K562 (cell line): ENCODE measurements at regions not wholly inside any gene's neighbourhood (a gene's known extent, or its start where the extent isn't known, plus 50 kb on each side); places are given as distances from the start of the nearest gene placed in this dataset.

Experiments
- CTCF ChIP-seq, 3 experiments: IDR thresholded peaks in 2 of 3; conservative IDR thresholded peaks in 1 of 3; 2 replicates each; pipeline ENCODE4 v1.5.1; 2011 to 2012; ENCODE audit warnings: low read length in 3 of 3, mild to moderate bottlenecking in 3 of 3, control low read depth in 2 of 3, improper control_type of control experiment in 1 of 3, inconsistent platforms in 1 of 3, low read depth in 1 of 3, mixed read lengths in 1 of 3, moderate library complexity in 1 of 3; ENCODE audit not compliant: insufficient read depth in 2 of 3
- EP300 ChIP-seq: IDR thresholded peaks from 2 replicates; pipeline ENCODE4 v1.6.1; 2012; ENCODE audit warnings: low read length, improper control_type of control experiment
- FOXA1 ChIP-seq: fragments of 450-650 bp; IDR thresholded peaks from 2 replicates; pipeline ENCODE4 v1.6.1; 2016; ENCODE audit warnings: mild to moderate bottlenecking, borderline replicate concordance
- KDM4B ChIP-seq, 2 experiments: fragments of 450-650 bp in 1 of 2; sonication (generic) in 1 of 2; IDR thresholded peaks; 2 replicates each; pipeline ENCODE4 v1.6.1; 2016 to 2017; ENCODE audit warnings: borderline replicate concordance in 2 of 2, antibody characterized with exemption in 1 of 2, low read depth in 1 of 2, mild to moderate bottlenecking in 1 of 2
- KLF13 ChIP-seq: fragments of 450-650 bp; IDR thresholded peaks from 2 replicates; pipeline ENCODE4 v1.6.1; 2016; ENCODE audit warnings: missing genetic modification characterization, low read depth, mild to moderate bottlenecking, missing compliant biosample characterization, moderate library complexity, borderline replicate concordance
- MXI1 ChIP-seq: IDR thresholded peaks from 2 replicates; pipeline ENCODE4 v1.6.1; 2011; ENCODE audit warnings: low read depth, mild to moderate bottlenecking, improper control_type of control experiment, low read length

GRCh38 chr4:153901220-153901619, 112.3 kb upstream of the SFRP2 start:
- TF ChIP-seq FOXA1 (no peak), CTCF (IDR thresholded peaks at IDR 0.05 in 2 of 3, conservative IDR thresholded peaks at IDR 0.05 in 1 of 3; ENCODE audit: insufficient read depth in 2 of 3, low read depth in 1 of 3, low read length in 3 of 3) (no peak), EP300 (no peak), KDM4B (IDR thresholded peaks at IDR 0.05; ENCODE audit: borderline replicate concordance in 2 of 2, low read depth in 1 of 2) (no peak), KLF13 (tag) (no peak), MXI1 (no peak)
